ENCODE measurements at regions not wholly inside any gene's neighbourhood (a gene's known extent, or its start where the extent isn't known, plus 50 kb on each side); places are given as distances from the start of the nearest gene placed in this dataset.

DNA sequence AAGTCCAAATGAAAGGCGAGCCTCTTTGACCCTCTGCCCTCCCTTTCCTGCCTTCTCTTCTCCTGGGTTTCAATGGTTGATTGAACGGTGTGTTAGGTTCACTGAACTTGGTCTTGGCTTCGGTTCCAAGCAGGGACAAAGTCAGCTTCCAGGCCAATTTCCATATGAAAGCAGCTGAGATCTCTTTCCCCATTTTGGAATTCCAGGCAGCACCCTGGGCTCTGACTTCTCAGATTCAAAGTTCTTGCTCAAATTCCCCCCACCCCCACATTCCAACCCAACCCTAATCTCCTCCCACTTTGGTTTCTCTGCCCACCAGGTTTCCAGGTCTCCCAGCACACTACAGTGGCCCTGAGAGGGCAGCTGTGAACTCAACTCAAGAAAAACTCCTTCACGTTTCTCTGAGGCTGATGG lies 231.0 kb downstream of the INSIG2 start:
- H3K4me3 ChIP-seq (ENCODE audit: low read depth, low read length, poor library complexity, severe bottlenecking) = no peak overlapping the region

DNA sequence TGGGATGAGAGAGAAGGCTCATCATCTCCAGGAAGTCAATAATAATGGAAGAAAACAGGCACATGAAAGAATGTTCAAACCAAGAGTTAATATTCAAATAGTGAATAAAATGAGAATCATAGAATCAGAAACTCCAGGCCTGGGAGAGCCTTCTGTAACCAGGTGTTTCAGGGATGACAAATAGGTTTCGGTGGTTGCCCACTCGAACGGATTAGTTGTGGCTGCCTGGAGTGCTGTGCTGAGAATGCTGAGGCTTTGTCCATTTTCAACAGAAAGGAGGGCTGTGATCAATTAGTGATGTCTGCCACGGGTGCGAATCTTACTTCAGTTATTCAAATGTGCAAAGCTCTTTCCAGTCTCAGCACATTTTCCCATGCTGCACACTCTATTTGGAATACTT lies 227.3 kb downstream of the INSIG2 start:
- H3F3A ChIP-seq (ENCODE audit: insufficient read depth, low read length) = no peaks in the 10 kb centered on the region
- no peaks in the 10 kb centered on the region for H3K36me3 ChIP-seq (ENCODE audit: insufficient read depth, low read length)
- H3K9me3 ChIP-seq (ENCODE audit: low read length) = no peaks in the 10 kb centered on the region
- H3K4me1 ChIP-seq (ENCODE audit: insufficient read depth, low read length, severe bottlenecking) = no peaks in the 10 kb centered on the region
- H3K9ac ChIP-seq (ENCODE audit: low read length) = no peak overlapping the region
- no peaks in the 10 kb centered on the region for H3K9me2 ChIP-seq (ENCODE audit: low read depth, low read length)
- H2AFZ ChIP-seq (ENCODE audit: low read length) = no peak overlapping the region
- no peaks in the 10 kb centered on the region for H3K79me2 ChIP-seq (ENCODE audit: insufficient read depth, low read length)
- no peaks in the 10 kb centered on the region for H4K20me1 ChIP-seq (ENCODE audit: insufficient read depth, low read length)
- TF ChIP-seq EZH2 (IDR thresholded peaks at IDR 0.05; ENCODE audit: borderline replicate concordance, low read length) (no peak), CTCF (IDR thresholded peaks at IDR 0.05; ENCODE audit: low read length) (no peak)
- no peak overlapping the region for H3K4me3 ChIP-seq (ENCODE audit: low read depth, low read length, poor library complexity, severe bottlenecking)
- H3K4me2 ChIP-seq (ENCODE audit: low read length) = no peak overlapping the region
- H3K27ac ChIP-seq (ENCODE audit: low read depth, low read length, poor library complexity, severe bottlenecking) = no peak overlapping the region
- H3K27me3 ChIP-seq (ENCODE audit: insufficient read depth, low read length) = 0 out of 2 replicates have a peak, but pooled peaks cover 4% of the 10 kb centered on the region

More for the DNA sequence above, 231.0 kb downstream of the INSIG2 start:
- Histone ChIP-seq H2AFZ (ENCODE audit: low read length) (no peak overlapping the region), H3K27ac (ENCODE audit: low read depth, low read length, poor library complexity, severe bottlenecking) (no peak overlapping the region), H3K4me1 (ENCODE audit: insufficient read depth, low read length, severe bottlenecking) (no peaks in the 10 kb centered on the region), H3F3A (ENCODE audit: insufficient read depth, low read length) (no peaks in the 10 kb centered on the region), H3K9ac (ENCODE audit: low read length) (no peak overlapping the region), H4K20me1 (ENCODE audit: insufficient read depth, low read length) (no peaks in the 10 kb centered on the region), H3K36me3 (ENCODE audit: insufficient read depth, low read length) (no peaks in the 10 kb centered on the region), H3K9me2 (ENCODE audit: low read depth, low read length) (no peaks in the 10 kb centered on the region), H3K79me2 (ENCODE audit: insufficient read depth, low read length) (no peaks in the 10 kb centered on the region), H3K4me2 (ENCODE audit: low read length) (no peak overlapping the region), H3K9me3 (ENCODE audit: low read length) (no peaks in the 10 kb centered on the region), H3K27me3 (ENCODE audit: insufficient read depth, low read length) (no peaks in the 10 kb centered on the region)
- TF ChIP-seq CTCF (IDR thresholded peaks at IDR 0.05; ENCODE audit: low read length) (no peak), EZH2 (IDR thresholded peaks at IDR 0.05; ENCODE audit: borderline replicate concordance, low read length) (no peak)

DNA sequence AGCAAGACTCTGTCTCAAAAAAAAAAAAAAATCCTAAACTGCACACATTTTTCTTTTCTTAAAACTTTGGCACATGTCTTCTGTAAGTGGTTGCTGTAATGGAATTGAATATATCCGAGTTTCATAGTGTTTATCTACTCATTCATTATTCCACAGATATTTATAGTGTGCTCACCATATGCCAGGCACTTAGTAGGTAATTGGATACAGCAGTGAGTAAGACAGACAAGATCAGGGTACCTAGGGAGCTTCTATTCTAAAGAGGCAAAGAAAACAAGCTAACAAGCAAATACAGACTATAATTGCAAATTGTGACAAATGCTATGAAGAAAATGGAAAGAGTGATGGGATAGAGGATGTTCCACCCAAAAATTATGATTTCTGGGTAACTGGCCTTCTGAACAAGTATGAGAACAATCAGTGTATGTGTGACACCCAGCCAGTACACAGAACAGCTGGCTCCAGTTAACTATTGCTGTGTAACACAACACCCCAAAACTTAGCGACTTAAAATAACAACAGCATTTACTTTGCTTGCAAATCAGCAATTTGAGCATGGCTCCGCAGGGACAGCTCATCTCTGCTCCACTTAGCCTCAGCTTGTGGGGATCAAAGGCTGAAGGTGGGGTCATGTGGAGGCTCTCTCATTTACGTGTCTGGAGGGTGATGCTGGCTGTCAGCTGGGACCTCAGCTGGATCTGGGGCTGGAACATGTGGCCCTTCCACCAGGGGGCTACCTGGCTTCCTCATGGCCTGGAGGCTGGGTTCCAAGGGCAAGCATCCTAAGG lies 224.9 kb downstream of the INSIG2 start:
- Histone ChIP-seq H3K4me3 (ENCODE audit: low read depth, low read length, poor library complexity, severe bottlenecking) (no peak overlapping the region), H3K4me2 (ENCODE audit: low read length) (no peak overlapping the region), H3K9me2 (ENCODE audit: low read depth, low read length) (no peaks in the 10 kb centered on the region), H3K9me3 (ENCODE audit: low read length) (no peaks in the 10 kb centered on the region), H3K36me3 (ENCODE audit: insufficient read depth, low read length) (no peaks in the 10 kb centered on the region), H3K79me2 (ENCODE audit: insufficient read depth, low read length) (no peaks in the 10 kb centered on the region), H3F3A (ENCODE audit: insufficient read depth, low read length) (no peaks in the 10 kb centered on the region), H4K20me1 (ENCODE audit: insufficient read depth, low read length) (no peaks in the 10 kb centered on the region), H2AFZ (ENCODE audit: low read length) (no peak overlapping the region), H3K4me1 (ENCODE audit: insufficient read depth, low read length, severe bottlenecking) (no peaks in the 10 kb centered on the region), H3K27me3 (ENCODE audit: insufficient read depth, low read length) (0 out of 2 replicates have a peak, but pooled peaks cover 4% of the 10 kb centered on the region), H3K27ac (ENCODE audit: low read depth, low read length, poor library complexity, severe bottlenecking) (no peak overlapping the region), H3K9ac (ENCODE audit: low read length) (no peak overlapping the region)
- TF ChIP-seq CTCF (IDR thresholded peaks at IDR 0.05; ENCODE audit: low read length) (no peak), EZH2 (IDR thresholded peaks at IDR 0.05; ENCODE audit: borderline replicate concordance, low read length) (no peak)
